H1 (cell line): ENCODE measurements at regions not wholly inside any gene's neighbourhood (a gene's known extent, or its start where the extent isn't known, plus 50 kb on each side); places are given as distances from the start of the nearest gene placed in this dataset.

Experiments used
- BACH1 ChIP-seq: IDR thresholded peaks from 2 replicates; pipeline ENCODE4 v1.6.1; 2012; ENCODE audit warnings: low read length, improper control_type of control experiment
- CREB1 ChIP-seq: IDR thresholded peaks from 2 replicates; pipeline ENCODE4 v1.6.1; 2012; ENCODE audit warnings: inconsistent platforms
- EP300 ChIP-seq, 2 experiments: IDR thresholded peaks; 1 replicate in 1 of 2; 2 replicates in 1 of 2; pipeline ENCODE4 v1.6.1; 2011 to 2012; ENCODE audit warnings: low read depth in 2 of 2, low read length in 2 of 2, mild to moderate bottlenecking in 2 of 2, borderline replicate concordance in 1 of 2, inconsistent platforms in 1 of 2, moderate library complexity in 1 of 2
- KDM1A ChIP-seq: fragments of 200-600, 300-600 bp; sonication (generic); IDR thresholded peaks from 2 replicates; pipeline ENCODE4 v1.7.1; 2016; ENCODE audit warnings: mild to moderate bottlenecking, low read length, borderline replicate concordance
- NRF1 ChIP-seq: IDR thresholded peaks from 2 replicates; pipeline ENCODE4 v1.6.1; 2011; ENCODE audit warnings: mild to moderate bottlenecking, low read depth, low read length, improper control_type of control experiment
- SAP30 ChIP-seq: fragments of 300-600 bp; sonication (generic); IDR thresholded peaks from 2 replicates; pipeline ENCODE4 v1.7.1; 2012; ENCODE audit warnings: low read length, moderate library complexity, mild to moderate bottlenecking, inconsistent platforms; ENCODE audit not compliant: insufficient read depth, insufficient replicate concordance
- SRF ChIP-seq: IDR thresholded peaks from 2 replicates; pipeline ENCODE4 v1.6.1; 2011; ENCODE audit warnings: mild to moderate bottlenecking, low read depth, low read length, moderate library complexity
- YY1 ChIP-seq: IDR thresholded peaks from 2 replicates; pipeline ENCODE4 v1.6.1; 2011; ENCODE audit warnings: low read depth, mild to moderate bottlenecking, low read length
- TF ChIP-seq, protein P1 (sequence below): fragments of 300-600 bp; sonication (generic); IDR thresholded peaks from 2 replicates; pipeline ENCODE4 v1.7.1; 2012; ENCODE audit warnings: low read length, moderate library complexity, mild to moderate bottlenecking, inconsistent platforms; ENCODE audit not compliant: insufficient replicate concordance
- TF ChIP-seq, protein P2 (sequence below): IDR thresholded peaks from 2 replicates; pipeline ENCODE4 v1.6.1; 2012; ENCODE audit warnings: inconsistent platforms

DNA sequence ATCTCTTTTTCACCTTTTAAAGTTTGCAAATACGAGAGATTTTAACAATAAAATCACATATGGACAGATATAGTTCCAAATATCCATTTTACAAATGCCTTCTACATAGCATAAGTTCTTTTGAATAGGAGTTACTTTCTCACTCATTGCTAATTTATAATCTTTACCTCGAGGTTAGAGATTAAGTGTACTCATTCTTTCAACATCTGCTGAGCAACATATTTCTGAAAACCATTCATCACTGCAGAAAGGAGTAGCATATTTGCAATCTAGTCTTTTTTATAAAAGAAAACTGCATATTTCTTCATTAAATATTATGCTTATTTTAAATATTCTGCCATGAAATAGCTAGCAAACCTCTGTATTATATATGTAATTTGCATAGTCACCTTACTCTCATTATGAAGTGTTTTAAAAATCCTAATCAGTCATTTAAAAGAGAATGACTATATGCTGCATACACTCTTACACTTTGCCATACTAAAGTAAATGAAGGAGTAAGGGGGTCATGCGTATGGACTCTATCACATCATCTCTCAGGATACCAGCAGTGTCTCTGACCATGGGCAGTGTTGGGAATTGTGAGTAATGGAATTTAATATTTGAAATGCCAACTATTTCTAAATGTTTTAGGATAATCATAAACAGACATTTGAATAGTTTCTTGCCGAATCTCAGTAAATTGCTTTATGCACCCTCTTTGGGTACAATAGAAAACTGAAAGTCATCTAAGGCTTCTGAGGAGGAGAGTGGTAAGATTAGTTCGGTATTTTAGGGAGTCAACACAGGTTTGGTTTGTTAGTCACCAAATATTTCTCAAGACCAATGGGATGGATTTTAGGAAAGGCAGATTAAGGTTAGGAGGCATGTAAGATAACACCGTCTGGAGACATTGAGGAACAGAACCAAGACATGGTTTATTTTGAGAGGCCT is 524.8 kb upstream of the ATP2B1 start (continued):
- TF ChIP-seq, protein P1, sequence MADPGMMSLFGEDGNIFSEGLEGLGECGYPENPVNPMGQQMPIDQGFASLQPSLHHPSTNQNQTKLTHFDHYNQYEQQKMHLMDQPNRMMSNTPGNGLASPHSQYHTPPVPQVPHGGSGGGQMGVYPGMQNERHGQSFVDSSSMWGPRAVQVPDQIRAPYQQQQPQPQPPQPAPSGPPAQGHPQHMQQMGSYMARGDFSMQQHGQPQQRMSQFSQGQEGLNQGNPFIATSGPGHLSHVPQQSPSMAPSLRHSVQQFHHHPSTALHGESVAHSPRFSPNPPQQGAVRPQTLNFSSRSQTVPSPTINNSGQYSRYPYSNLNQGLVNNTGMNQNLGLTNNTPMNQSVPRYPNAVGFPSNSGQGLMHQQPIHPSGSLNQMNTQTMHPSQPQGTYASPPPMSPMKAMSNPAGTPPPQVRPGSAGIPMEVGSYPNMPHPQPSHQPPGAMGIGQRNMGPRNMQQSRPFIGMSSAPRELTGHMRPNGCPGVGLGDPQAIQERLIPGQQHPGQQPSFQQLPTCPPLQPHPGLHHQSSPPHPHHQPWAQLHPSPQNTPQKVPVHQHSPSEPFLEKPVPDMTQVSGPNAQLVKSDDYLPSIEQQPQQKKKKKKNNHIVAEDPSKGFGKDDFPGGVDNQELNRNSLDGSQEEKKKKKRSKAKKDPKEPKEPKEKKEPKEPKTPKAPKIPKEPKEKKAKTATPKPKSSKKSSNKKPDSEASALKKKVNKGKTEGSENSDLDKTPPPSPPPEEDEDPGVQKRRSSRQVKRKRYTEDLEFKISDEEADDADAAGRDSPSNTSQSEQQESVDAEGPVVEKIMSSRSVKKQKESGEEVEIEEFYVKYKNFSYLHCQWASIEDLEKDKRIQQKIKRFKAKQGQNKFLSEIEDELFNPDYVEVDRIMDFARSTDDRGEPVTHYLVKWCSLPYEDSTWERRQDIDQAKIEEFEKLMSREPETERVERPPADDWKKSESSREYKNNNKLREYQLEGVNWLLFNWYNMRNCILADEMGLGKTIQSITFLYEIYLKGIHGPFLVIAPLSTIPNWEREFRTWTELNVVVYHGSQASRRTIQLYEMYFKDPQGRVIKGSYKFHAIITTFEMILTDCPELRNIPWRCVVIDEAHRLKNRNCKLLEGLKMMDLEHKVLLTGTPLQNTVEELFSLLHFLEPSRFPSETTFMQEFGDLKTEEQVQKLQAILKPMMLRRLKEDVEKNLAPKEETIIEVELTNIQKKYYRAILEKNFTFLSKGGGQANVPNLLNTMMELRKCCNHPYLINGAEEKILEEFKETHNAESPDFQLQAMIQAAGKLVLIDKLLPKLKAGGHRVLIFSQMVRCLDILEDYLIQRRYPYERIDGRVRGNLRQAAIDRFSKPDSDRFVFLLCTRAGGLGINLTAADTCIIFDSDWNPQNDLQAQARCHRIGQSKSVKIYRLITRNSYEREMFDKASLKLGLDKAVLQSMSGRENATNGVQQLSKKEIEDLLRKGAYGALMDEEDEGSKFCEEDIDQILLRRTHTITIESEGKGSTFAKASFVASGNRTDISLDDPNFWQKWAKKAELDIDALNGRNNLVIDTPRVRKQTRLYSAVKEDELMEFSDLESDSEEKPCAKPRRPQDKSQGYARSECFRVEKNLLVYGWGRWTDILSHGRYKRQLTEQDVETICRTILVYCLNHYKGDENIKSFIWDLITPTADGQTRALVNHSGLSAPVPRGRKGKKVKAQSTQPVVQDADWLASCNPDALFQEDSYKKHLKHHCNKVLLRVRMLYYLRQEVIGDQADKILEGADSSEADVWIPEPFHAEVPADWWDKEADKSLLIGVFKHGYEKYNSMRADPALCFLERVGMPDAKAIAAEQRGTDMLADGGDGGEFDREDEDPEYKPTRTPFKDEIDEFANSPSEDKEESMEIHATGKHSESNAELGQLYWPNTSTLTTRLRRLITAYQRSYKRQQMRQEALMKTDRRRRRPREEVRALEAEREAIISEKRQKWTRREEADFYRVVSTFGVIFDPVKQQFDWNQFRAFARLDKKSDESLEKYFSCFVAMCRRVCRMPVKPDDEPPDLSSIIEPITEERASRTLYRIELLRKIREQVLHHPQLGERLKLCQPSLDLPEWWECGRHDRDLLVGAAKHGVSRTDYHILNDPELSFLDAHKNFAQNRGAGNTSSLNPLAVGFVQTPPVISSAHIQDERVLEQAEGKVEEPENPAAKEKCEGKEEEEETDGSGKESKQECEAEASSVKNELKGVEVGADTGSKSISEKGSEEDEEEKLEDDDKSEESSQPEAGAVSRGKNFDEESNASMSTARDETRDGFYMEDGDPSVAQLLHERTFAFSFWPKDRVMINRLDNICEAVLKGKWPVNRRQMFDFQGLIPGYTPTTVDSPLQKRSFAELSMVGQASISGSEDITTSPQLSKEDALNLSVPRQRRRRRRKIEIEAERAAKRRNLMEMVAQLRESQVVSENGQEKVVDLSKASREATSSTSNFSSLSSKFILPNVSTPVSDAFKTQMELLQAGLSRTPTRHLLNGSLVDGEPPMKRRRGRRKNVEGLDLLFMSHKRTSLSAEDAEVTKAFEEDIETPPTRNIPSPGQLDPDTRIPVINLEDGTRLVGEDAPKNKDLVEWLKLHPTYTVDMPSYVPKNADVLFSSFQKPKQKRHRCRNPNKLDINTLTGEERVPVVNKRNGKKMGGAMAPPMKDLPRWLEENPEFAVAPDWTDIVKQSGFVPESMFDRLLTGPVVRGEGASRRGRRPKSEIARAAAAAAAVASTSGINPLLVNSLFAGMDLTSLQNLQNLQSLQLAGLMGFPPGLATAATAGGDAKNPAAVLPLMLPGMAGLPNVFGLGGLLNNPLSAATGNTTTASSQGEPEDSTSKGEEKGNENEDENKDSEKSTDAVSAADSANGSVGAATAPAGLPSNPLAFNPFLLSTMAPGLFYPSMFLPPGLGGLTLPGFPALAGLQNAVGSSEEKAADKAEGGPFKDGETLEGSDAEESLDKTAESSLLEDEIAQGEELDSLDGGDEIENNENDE = no peak
- TF ChIP-seq NRF1 (no peak), SAP30 (no peak), BACH1 (no peak), SRF (no peak), EP300 (IDR thresholded peaks at IDR 0.05; ENCODE audit: borderline replicate concordance in 1 of 2, low read depth in 2 of 2, low read length in 2 of 2) (no peak), KDM1A (no peak), YY1 (no peak), CREB1 (no peak)
- TF ChIP-seq, protein P2, sequence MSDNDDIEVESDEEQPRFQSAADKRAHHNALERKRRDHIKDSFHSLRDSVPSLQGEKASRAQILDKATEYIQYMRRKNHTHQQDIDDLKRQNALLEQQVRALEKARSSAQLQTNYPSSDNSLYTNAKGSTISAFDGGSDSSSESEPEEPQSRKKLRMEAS = no peak
